Activated naive CD8-positive, alpha-beta T cell treated with anti-CD3 and anti-CD28 coated beads, Interleukin-2, amount 10 ng/mL, durations not matched to agents 7 days and 5 days (primary cell): ENCODE measurements at regions not wholly inside any gene's neighbourhood (a gene's known extent, or its start where the extent isn't known, plus 50 kb on each side); places are given as distances from the start of the nearest gene placed in this dataset.
"Not testable (repeated sequence)": the region's sequence is repeated elsewhere in the genome, so short reads cannot be mapped to it uniquely, and the experiment has no call there.

Source experiments
- ATAC-seq: fragments of 150-1000 bp; cut with Tn5 transposase; one replicate; pipeline ENCODE4 v1.10.0; 2021; ENCODE audit warnings: low read depth, moderate library complexity
- POLR2A ChIA-PET: fragments of 350-600 bp; sonication (Branson Sonifier 250); formaldehyde crosslinking; loops from one replicate; lab custom pipeline; 2021; ENCODE audit warnings: antibody characterized with exemption; lab: Charles Lee
- DNase-seq: peaks from one replicate; pipeline ENCODE4 v3.0.0; 2021
- H3K27ac Mint-ChIP-seq: one replicate; pipeline ENCODE4 v1.8.0; 2022; ENCODE audit warnings: mild to moderate bottlenecking, mixed read lengths
- H3K27me3 Mint-ChIP-seq: one replicate; pipeline ENCODE4 v1.8.0; 2022; ENCODE audit warnings: mild to moderate bottlenecking, moderate library complexity, mixed read lengths
- H3K36me3 Mint-ChIP-seq: one replicate; pipeline ENCODE4 v1.8.0; 2021; ENCODE audit warnings: mild to moderate bottlenecking, mixed read lengths
- H3K4me1 Mint-ChIP-seq: one replicate; pipeline ENCODE4 v1.8.0; 2021; ENCODE audit warnings: mixed read lengths
- H3K4me3 Mint-ChIP-seq: one replicate; pipeline ENCODE4 v1.8.0; 2022; ENCODE audit warnings: mild to moderate bottlenecking, moderate library complexity, mixed read lengths
- H3K9me3 Mint-ChIP-seq: one replicate; pipeline ENCODE4 v1.8.0; 2021; ENCODE audit warnings: mixed read lengths

DNA sequence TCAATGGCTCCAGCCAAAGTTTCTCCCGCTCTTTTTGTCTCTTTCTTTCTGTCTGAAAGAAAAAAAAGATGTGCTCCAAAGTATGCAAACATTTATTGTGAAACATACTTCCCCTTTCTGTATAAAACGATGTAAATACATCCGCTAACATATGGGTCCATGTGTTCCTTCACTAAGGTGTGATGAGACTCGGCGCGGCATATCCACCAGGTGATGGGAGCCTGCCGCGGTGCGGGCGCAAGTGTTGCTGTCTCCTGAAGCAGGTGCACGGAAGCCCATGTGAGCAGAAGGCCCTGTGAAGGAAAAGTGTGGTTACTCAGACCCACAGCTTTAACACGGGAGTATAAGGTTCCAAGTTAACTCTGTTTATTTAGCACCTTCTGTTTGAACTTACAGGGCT lies 466.6 kb upstream of the C1orf87 start:
- H3K9me3 Mint-ChIP-seq: peaks cover 8% of the 10 kb centered on the region
- POLR2A ChIA-PET: no interaction called here
- DNase-seq (no peak), ATAC-seq (no peak)
- no peak overlapping the region for H3K4me3 Mint-ChIP-seq
- peaks cover 5% of the 10 kb centered on the region for H3K27me3 Mint-ChIP-seq
- H3K27ac Mint-ChIP-seq: no peak overlapping the region
- H3K36me3 Mint-ChIP-seq: no peaks in the 10 kb centered on the region
- H3K4me1 Mint-ChIP-seq: no peaks in the 10 kb centered on the region

DNA sequence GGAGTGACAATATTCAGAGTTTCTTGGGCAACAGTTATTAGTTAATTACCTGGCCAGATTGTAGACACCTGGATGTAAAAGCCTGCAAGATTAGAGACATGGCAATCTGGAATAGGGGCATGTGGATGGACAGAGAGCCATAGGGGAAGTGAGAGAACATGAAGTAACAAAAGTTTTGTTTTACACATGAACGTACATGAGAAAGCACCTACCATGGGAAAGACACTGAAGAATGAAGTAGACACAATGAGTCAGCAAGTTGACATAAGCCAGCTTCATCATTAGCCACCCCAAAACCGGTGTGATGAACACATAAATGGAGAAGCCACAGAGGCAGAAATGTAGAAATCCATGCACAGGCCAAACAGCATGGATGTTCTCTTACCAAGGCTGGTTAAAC lies 462.1 kb upstream of the C1orf87 start:
- Mint-ChIP-seq H3K36me3 (no peaks in the 10 kb centered on the region), H3K9me3 (peaks cover 8% of the 10 kb centered on the region), H3K4me1 (no peaks in the 10 kb centered on the region), H3K27ac (no peak overlapping the region), H3K27me3 (peaks cover 5% of the 10 kb centered on the region), H3K4me3 (no peak overlapping the region)
- POLR2A ChIA-PET: no interaction called here
- DNase-seq (no peak), ATAC-seq (no peak)

DNA sequence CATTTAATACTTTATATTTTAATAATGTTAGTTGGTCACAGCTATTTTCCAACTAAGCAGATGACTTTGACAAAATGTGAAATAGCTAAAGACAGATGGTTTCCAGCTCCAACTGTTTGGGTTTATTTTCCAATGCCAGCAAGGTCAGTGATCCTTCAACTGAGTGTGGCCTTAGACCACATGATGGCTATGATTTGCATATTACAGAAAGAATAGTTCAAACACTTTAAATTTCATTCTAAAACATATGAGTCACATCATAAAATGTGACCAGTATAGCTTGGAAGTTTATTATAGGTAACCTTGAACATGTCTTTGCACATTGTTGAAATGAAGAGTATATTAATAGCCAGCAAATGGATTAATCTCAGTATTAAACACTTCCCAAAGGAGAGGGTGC lies 454.0 kb upstream of the C1orf87 start:
- Mint-ChIP-seq H3K9me3 (no peaks in the 10 kb centered on the region), H3K36me3 (no peaks in the 10 kb centered on the region)

DNA sequence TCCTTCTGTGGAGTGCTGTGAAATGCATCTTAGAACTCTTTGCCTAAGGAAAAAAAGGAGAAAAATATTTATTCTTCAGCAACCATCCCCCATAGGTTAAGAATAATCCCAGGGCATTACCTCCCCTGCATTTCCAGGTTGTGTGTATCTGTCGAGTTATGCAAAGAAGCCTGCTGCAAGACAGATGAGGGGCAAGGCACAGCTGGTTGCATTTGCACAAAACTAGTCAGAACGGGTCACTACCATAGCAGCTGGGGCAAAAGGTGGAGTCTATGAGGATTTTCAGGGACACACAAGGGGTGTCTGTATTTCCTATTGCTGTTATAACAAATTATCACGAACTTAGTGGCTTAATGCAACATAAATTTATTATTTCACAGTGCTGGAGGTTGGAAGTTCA lies 443.4 kb upstream of the C1orf87 start:
- DNase-seq (no peak), ATAC-seq (no peak)
- Mint-ChIP-seq H3K36me3 (no peaks in the 10 kb centered on the region), H3K9me3 (peaks cover 2% of the 10 kb centered on the region), H3K4me1 (no peaks in the 10 kb centered on the region), H3K27me3 (no peaks in the 10 kb centered on the region), H3K4me3 (no peak overlapping the region), H3K27ac (no peak overlapping the region)
- POLR2A ChIA-PET: no interaction called here

More for the DNA sequence above, 454.0 kb upstream of the C1orf87 start:
- ATAC-seq (no peak), DNase-seq (no peak)
- H3K27me3 Mint-ChIP-seq: no peaks in the 10 kb centered on the region
- POLR2A ChIA-PET: no interaction called here
- no peak overlapping the region for H3K27ac Mint-ChIP-seq
- no peak overlapping the region for H3K4me3 Mint-ChIP-seq
- no peaks in the 10 kb centered on the region for H3K4me1 Mint-ChIP-seq

DNA sequence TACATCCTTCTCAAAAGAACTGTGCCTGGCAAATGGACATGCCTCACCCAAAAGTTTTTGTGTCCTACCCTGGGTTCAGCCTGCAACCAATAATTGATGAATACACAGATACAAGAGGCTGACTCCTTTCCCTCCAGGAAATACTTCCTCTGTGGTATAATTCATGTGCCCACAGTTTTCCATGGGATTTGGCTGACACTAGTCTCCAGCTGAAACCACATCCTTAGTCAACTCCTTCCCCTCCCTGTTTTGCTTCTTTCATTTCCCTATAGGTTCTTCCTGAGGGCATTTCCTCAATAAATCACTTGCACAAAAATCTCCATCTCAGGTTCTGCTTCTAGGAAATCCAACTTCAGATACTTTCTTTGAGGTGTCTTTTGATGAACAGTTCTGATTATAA lies 436.6 kb upstream of the C1orf87 start:
- Mint-ChIP-seq H3K36me3 (no peaks in the 10 kb centered on the region), H3K9me3 (peaks cover 2% of the 10 kb centered on the region)
- POLR2A ChIA-PET: no interaction called here

DNA sequence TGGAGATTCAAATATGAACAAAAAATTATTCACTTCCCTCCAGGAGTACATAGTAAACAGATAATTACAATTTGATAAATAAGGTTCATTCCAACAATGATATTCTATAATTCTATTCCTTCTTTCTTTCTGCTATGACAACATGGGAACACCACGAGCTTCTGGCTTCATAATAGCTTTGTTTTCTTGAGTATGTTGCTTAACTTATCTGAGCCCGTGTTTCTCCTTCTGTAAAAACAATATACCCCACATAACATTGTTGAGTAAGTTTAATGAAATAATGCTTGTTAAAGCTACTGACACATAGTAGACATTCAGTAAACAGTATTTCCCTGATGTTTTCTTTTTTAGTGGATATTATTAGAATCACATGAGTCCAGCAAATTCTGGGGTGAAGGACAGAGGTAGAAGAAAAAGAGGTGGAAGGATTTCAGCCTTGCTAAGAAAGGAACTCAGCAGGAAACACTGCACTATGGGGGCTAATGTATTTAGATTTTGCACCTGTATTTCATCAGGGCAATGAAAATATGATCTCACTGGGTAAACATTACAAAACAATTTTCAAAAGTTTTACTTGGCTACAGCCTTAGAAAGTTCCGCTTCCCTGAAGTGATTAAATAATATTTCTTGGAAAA lies 430.8 kb upstream of the C1orf87 start:
- DNase-seq: no peak

More for the DNA sequence above, 436.6 kb upstream of the C1orf87 start:
- Mint-ChIP-seq H3K27ac (no peak overlapping the region), H3K4me1 (no peaks in the 10 kb centered on the region), H3K4me3 (no peak overlapping the region), H3K27me3 (no peaks in the 10 kb centered on the region)
- ATAC-seq: no peak
- DNase-seq: no peak

DNA sequence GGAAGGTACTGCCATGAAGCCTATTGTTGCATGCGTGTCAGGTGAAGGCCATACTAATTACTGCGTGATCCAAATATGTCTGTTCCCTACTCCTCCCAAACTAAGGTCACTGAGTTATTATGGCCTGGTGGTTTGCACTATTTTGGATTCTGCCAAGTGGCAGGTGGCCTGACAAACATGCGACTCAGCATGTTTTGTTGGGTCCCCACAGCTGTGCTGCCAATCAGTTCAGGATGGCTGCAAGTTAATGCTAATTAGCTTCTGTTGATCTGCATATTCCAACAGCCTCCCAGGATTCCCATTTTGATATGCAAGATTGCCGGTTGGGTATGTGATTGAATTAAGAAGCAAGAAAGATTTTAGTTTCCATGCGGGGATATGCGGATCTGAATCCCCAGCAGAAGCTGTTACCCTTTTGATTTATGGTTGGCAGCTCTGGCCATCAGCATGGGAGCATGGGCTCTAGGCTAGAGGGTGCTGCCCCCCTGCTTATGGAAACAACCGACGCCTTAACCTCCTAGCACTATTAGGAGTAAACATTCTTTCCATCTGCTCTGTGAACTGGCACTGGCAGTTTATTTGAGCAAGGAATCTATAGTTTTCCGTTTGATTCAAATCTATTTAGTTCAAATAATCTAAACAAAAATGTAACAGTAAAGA lies 429.8 kb upstream of the C1orf87 start:
- no peak overlapping the region for H3K4me3 Mint-ChIP-seq
- H3K4me1 Mint-ChIP-seq: no peaks in the 10 kb centered on the region
- DNase-seq (no peak), ATAC-seq (no peak)
- no peak overlapping the region for H3K27ac Mint-ChIP-seq
- POLR2A ChIA-PET: no interaction called here
- no peaks in the 10 kb centered on the region for H3K36me3 Mint-ChIP-seq
- peaks cover 1% of the 10 kb centered on the region for H3K9me3 Mint-ChIP-seq
- no peaks in the 10 kb centered on the region for H3K27me3 Mint-ChIP-seq

More for the DNA sequence above, 430.8 kb upstream of the C1orf87 start:
- H3K27me3 Mint-ChIP-seq: no peaks in the 10 kb centered on the region
- ATAC-seq: no peak
- H3K36me3 Mint-ChIP-seq: no peaks in the 10 kb centered on the region
- no peak overlapping the region for H3K4me3 Mint-ChIP-seq
- no peaks in the 10 kb centered on the region for H3K4me1 Mint-ChIP-seq
- no peak overlapping the region for H3K27ac Mint-ChIP-seq
- POLR2A ChIA-PET: no interaction called here
- H3K9me3 Mint-ChIP-seq: peaks cover 2% of the 10 kb centered on the region

DNA sequence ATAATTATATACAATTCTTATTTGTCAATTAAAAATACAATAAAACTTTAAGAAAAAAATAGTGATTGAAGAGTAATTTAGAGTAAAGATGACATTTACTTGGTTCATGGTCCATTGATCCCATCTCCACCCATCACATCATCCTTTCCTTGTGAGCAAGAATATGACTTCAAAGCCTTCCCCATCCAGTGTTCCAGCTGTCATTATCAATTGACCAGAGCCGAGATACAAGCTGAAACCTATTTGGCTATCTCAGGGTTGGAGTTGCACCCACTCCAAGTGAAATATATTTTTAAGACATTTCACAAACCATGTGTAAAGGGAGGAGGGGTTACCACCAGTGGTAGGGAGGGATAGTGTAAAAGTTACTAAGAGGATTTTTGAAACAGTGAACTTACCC lies 428.9 kb upstream of the C1orf87 start:
- DNase-seq: no peak
- no peak for ATAC-seq
- H3K4me3 Mint-ChIP-seq: no peak overlapping the region
- H3K27me3 Mint-ChIP-seq: no peaks in the 10 kb centered on the region
- POLR2A ChIA-PET: no interaction called here
- H3K27ac Mint-ChIP-seq: no peak overlapping the region
- no peaks in the 10 kb centered on the region for H3K9me3 Mint-ChIP-seq
- H3K4me1 Mint-ChIP-seq: no peaks in the 10 kb centered on the region
- H3K36me3 Mint-ChIP-seq: no peaks in the 10 kb centered on the region

DNA sequence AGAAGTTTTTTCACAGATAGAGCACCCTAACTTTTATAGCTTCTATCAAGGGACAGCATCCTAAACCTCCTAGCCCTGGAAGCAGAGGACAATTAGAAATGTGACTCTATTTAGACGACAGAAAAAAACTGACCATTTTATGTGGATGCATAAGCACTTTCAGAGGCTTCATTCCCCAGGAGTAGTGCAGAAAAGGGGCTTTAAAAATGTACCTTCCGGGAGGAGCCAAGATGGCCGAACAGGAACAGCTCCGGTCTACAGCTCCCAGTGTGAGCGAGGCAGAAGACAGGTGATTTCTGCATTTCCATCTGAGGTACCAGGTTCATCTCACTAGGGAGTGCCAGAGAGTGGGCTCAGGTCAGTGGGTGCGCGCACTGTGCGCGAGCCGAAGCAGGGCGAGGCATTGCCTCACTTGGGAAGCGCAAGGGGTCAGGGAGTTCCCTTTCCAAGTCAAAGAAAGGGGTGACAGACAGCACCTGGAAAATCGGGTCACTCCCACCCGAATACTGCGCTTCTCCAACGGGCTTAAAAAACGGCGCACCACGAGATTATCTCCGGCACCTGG lies 416.4 kb upstream of the C1orf87 start:
- ATAC-seq, POLR2A ChIA-PET, H3K4me1 Mint-ChIP-seq, H3K36me3 Mint-ChIP-seq, H3K27me3 Mint-ChIP-seq, H3K9me3 Mint-ChIP-seq, H3K27ac Mint-ChIP-seq, H3K4me3 Mint-ChIP-seq, DNase-seq: not testable (repeated sequence)

DNA sequence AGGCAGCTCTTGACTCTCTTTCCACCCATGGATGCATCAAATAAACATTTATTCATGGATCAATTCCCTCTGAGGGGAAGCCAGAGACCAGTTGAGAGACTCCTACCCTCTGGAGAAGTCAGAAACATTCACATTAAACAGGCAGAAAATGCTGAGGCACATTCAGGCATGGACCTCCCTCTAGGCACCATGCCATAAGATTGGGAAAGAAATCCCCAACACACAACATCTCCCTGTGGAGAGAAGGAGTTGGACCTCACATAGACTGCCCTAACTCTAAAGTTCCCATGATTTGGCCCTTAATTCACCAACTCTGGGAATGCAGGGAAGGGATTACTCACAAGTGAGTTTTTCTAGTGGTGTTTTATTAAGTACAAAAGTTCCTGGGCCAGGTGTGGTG lies 415.3 kb upstream of the C1orf87 start:
- ATAC-seq (no peak), DNase-seq (no peak)
- no peaks in the 10 kb centered on the region for H3K9me3 Mint-ChIP-seq
- POLR2A ChIA-PET: no interaction called here
- H3K4me3 Mint-ChIP-seq: no peak overlapping the region
- no peak overlapping the region for H3K27ac Mint-ChIP-seq
- no peaks in the 10 kb centered on the region for H3K4me1 Mint-ChIP-seq
- H3K27me3 Mint-ChIP-seq: no peaks in the 10 kb centered on the region
- H3K36me3 Mint-ChIP-seq: no peaks in the 10 kb centered on the region

DNA sequence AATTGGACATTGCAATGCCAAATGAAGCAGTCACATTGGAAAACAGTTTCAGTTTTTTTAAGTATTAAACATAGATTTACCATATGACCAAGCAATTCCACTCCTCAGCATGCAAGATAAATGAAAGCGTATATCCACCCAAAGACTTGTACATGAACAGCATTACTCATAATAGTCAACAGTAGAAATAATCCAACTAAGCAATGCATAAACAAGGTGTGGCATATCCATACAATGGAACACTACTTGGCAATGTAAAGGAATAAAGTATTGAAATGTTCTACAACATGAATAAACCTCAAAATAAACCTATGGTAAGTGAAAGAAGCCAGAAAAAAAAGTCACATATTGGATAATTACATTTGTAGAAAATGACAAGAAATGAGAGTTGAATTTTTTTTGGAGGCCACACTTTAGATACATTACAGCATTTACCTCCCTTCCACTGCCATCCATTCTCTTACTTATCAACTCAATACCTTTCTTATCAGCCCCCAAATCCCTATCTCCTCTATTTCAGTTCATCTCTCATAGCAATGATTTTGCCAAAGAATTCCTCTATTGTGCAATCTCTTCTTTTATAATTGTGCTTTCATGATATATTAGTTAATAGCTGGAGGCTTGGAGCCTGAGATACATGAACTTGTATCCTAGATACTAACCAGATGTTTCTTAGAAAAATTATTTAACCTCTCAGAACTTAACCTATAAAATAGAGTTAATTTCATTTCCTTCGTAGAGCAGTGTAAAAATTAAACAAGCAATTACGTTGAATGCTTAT lies 414.2 kb upstream of the C1orf87 start:
- H3K27ac Mint-ChIP-seq: no peak overlapping the region
- H3K4me3 Mint-ChIP-seq: no peak overlapping the region
- no peaks in the 10 kb centered on the region for H3K36me3 Mint-ChIP-seq
- no peaks in the 10 kb centered on the region for H3K4me1 Mint-ChIP-seq
- no peaks in the 10 kb centered on the region for H3K9me3 Mint-ChIP-seq
- DNase-seq (no peak), ATAC-seq (no peak)
- H3K27me3 Mint-ChIP-seq: no peaks in the 10 kb centered on the region
- POLR2A ChIA-PET: no interaction called here

DNA sequence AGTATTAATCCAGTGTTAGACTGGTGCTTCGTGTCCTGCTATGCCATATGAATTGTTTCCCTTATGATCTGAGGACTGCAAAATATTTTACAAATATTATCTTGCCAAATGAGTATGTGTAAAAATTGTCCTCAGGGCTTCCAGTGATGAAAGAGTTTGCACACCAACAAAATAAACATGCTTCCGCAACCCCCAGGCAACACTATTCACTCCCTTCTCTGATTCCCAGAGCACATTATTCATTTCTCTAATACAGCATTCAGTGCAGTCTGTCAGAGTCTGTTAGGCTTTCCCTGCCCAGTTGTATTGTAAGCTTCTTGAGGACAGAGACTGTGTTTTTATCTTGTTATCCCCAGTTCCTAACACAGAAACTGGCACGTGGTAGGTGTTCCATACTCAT lies 409.9 kb upstream of the C1orf87 start:
- DNase-seq (no peak), ATAC-seq (no peak)
- Mint-ChIP-seq H3K27me3 (no peaks in the 10 kb centered on the region), H3K9me3 (no peaks in the 10 kb centered on the region), H3K27ac (no peak overlapping the region), H3K4me3 (no peak overlapping the region), H3K4me1 (no peaks in the 10 kb centered on the region), H3K36me3 (no peaks in the 10 kb centered on the region)
- POLR2A ChIA-PET: no interaction called here

DNA sequence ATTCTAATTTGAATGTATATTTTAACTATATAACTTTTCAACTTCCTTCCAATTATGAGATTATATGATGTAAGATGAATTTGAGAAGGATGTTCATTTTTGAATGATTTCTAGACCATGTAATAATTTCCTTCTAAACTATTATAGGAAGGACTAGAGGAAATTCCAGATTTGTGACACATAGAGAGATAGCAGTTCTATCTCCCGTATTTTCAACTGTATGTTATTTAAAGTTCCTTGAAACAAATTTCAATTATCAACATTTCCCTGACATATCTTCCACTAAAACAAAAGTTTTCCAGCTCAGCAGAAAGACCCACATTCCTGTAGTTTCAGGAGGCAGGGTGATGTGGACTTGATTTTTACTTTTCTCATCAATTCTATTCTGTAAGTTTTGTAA lies 396.7 kb upstream of the C1orf87 start:
- ATAC-seq: no peak
- Mint-ChIP-seq H3K4me3 (no peak overlapping the region), H3K36me3 (no peaks in the 10 kb centered on the region), H3K27ac (no peak overlapping the region), H3K9me3 (no peaks in the 10 kb centered on the region), H3K27me3 (no peaks in the 10 kb centered on the region), H3K4me1 (no peaks in the 10 kb centered on the region)
- DNase-seq: no peak
- POLR2A ChIA-PET: no interaction called here

DNA sequence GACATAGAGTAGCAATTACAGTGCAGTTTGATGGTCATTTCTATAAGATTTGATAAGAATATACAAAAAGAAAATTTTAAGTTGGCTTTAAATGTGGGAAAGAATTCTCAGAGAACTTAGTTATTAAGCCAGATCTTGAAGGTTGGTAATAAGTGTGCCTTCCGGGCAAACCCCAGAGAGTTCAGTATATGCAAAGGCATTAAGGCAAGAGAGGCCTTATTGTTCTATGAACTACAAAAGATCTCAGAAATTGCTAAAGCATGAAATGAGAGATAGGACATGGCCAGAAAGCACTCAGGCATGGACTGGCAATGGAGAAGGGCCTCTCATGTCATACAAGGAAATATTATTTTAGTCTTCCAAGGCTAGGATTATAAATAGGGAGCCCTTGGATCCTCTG lies 390.2 kb upstream of the C1orf87 start:
- Mint-ChIP-seq H3K4me3 (no peak overlapping the region), H3K36me3 (no peaks in the 10 kb centered on the region), H3K27me3 (no peaks in the 10 kb centered on the region), H3K9me3 (peaks cover 1% of the 10 kb centered on the region), H3K27ac (no peak overlapping the region), H3K4me1 (no peaks in the 10 kb centered on the region)
- POLR2A ChIA-PET: no interaction called here
- no peak for ATAC-seq
- no peak for DNase-seq
